HG02571 (cell line): ENCODE measurements at regions not wholly inside any gene's neighbourhood (a gene's known extent, or its start where the extent isn't known, plus 50 kb on each side); places are given as distances from the start of the nearest gene placed in this dataset.
"Not testable (repeated sequence)": the region's sequence is repeated elsewhere in the genome, so short reads cannot be mapped to it uniquely, and the experiment has no call there.

ENCODE experiments used
- ATAC-seq: cut with Tn5 transposase; IDR thresholded peaks from one replicate; pipeline ENCODE4 v1.9.1; 2021; ENCODE audit warnings: mild to moderate bottlenecking, moderate library complexity; ENCODE audit not compliant: unreplicated experiment

DNA sequence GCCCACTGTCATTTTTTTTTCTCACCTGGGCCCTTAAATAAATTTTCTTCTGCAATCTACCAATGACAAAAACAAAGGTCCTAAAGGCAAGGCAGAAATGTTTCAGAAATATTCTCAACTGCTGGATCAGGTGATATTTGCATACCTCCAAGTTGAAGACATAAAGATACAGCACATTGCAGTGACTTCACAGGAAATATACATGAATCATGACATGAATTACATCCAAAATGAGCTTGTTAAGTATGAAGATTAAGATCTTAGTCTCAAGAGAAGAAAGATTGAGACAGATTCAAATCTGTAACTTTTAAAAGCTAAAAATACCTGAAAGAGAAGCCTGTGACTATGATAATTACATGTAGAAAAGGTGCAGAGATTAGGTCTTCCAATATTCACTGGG is 207.8 kb downstream of the SIPA1L2 start:
- no peak for ATAC-seq

DNA sequence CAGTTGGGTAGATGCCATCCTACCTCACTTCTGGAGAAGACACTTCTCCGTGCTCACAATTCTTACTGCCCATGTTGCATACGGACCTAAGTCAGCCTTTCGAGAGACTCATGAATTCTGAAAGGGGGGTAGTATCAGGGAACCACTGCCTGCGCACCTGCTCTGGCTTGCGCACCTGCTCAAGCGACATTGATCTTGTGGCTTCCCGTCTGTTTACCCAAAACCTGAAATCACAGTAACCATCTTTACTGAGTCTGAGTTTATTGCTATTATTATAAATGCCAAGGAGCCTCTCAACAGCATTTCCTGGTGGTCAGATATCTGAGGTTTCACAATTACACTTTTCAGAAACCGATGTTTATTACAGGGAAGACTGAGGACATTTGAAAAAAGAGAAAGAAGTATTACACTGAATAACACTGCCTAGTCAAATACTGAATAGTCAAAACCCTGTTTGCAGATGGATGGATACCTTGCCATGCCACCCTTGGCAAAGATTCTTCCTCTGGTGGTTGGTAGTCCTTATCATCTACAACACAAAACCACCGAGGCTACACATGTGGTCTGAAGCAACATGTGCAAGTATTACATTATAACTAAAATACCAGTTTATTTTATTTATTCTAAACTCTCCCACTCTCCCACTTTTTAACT is 208.7 kb downstream of the SIPA1L2 start:
- no peak for ATAC-seq

DNA sequence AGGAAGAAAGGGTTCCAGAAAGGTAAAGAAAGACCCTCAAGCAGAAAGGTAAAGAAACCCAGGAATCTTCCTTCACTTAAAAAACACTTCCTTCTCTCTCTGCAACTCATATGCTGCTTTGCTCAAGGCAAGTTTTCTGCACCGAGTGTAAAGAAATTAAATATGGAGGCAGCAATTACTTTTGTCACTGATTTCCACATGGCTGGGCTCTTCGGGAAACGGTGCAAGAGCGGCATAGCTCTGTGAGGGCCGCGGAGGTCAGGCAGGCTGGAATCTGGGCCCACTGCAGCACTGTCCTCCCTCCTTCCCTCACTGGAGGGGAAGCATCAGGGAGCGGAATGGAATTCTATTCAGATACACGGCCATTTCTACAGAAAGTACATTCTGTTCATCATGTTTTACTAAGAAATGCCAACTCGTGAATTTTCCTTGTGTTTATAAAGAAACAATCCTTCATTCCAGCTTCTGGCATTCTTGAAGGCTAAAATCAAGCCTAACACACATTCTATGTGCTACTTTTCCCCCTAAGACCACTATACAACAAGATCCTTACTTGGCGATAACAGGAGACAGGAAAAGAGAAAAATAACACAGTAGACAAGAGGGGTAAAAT is 212.2 kb downstream of the SIPA1L2 start:
- no peak for ATAC-seq

DNA sequence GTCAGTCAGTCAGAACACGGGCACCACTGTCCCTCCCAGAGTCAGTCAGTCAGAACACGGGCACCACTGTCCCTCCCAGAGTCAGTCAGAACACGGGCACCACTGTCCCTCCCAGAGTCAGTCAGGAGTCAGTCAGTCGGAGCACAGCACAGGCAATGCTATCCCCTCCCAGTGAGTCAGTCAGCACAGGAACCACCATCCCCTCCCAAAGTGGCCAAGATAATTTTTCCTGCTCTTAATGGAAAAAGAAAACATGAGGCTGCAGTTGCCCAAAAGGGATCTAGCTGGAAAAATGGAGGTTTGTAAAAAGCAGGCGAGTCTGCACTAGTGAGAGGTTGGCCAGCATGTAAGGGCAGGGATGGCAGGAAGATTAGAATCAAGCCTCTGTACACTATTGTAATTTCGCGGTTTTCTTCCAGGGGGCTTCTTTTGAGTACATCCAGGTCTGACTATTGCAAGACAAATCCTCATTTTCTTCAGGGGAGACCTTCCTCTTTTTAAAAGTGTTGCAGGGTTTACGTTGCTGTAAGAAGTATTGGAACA is 213.8 kb downstream of the SIPA1L2 start:
- no peak for ATAC-seq

DNA sequence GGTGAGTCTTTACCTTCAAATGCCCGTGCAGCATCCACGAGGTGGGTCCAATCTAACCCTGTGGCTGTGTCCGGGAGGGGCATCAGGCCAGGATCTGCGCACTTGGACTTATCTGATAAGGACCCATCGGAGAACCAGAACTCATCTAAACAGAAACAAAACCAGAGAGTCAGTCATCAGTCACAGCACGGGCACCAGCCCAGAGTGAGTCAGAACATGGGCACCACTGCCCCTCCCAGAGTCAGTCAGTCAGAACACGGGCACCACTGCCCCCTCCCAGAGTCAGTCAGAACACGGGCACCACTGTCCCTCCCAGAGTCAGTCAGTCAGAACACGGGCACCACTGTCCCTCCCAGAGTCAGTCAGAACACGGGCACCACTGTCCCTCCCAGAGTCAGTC is 214.5 kb downstream of the SIPA1L2 start:
- not testable (repeated sequence) for ATAC-seq

DNA sequence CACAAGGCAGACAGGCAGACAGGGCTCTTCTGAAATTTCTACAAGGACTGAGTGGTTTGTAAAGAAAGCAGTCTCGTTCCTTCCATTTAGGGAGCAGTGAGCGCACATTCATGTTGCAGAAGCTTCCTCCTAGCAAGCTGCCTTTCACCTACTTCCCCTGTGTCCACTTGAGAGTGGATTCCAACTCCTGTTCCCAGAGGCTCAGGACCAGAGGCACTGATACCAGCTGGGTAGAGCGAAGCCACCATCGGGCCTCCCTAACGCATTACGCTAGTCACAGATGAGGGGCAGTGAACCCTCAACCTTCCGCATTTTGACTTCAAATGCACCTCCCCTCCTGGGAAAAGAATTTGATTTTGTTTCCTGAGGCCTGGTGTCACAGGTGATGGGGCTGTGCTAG is 215.8 kb downstream of the SIPA1L2 start:
- ATAC-seq, result no peak

DNA sequence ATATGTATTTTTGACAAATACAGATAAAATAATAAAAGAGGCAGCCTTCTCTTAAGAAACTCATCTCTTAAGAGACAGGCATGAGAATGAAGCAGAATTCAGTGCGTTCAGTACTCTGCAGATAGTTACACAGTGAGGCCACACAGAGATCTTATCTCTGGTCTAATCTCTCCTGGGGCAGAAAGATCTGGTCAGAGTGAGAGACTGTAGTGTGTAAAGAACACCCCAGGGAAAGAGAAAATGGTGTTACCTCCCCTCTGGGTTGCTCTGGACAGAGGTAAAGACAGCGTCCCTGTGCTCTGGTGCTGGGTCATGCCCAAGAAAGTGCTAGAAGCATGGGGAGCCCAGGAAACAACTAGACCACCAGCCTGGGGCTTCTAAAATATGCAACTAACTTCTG is 216.3 kb downstream of the SIPA1L2 start:
- ATAC-seq, result no peak

DNA sequence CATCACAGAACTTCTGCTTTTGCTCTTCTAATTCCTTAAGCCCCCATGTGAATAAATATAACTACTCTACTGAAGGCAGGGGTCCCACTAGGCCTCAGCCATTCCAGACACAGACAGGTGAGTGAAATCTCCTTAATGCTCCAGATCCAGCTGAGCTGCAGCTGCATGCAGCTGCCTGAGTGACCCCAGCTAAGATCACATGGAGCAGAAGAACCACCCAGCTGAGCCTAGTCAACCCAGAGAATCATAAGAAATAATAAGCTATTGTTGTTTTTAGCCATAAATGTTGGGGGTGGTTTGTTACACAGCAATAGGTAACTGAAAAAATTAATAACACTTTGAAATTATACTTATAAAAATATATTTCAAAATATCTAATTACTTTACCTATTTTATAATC is 220.3 kb downstream of the SIPA1L2 start:
- ATAC-seq, result no peak

DNA sequence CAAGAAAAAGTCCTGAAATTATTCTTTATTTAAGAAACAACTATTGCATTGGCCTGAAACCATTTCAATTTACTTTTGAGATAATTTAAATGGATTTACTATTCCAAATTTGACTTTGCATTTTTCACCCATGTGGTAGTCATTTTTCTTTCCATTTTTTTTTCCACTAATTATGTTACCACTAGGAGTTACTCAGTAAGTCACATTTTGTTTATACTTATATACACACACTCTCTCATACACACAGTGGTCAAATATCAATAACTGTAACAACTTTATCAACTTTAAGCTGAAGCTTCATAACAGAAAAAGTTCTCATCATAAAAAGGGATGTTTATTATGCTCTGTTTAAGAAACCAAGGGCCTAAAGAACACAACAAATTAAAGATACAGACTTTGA is 222.8 kb downstream of the SIPA1L2 start:
- ATAC-seq, result no peak

DNA sequence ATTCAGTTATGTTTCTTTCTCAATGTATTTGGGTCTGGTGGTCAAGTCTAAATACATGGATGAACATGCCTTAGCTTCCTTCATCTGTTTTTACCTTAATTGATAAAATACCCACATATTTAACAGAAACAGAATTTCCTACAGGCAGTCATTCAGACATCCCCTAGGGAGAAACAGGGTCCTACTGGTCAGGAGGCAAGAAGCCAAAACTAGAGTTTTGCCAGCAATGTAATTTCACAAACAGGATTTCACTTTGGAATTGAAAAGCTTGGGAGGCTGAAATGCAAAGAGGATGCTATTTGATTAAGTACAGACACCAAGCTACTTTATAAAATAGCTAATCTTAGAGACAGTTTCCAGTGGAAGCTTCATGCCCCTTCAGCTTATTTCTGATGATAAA is 224.2 kb downstream of the SIPA1L2 start:
- ATAC-seq, result no peak

DNA sequence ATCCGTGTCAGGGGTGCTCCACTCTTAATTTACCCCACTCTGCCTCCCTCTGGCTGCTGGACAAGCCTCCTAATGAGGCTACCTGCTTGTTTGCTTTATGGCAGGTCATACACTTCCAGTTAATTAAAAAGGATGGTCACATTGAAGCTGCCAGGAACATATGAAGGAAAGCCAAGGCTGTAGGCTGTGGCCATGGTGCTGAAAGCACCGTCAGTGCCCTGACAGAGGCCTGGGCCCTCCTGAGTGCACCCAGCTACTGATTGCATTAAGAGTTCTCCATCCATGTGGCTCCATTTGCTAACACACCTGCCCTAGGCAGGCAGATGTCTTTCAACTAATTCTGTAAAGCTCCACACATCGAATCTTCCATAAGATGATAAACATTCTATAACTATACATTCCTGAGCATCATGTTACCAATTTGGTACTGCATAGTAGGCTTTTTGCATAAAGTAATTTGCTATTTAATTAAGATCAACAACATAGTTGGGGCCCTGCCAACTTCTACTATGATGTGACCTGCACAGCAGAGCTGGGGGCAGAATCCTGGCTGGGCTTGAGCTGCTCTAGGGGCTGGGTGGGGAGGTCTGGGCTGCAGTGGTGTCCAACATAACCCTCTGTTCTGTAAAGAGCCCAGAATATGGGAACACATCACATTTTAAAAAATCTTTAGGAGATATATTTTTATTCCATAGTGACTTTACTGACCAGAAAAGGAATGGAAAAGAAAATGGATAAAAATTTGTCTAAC is 224.8 kb downstream of the SIPA1L2 start:
- ATAC-seq, result no peak

DNA sequence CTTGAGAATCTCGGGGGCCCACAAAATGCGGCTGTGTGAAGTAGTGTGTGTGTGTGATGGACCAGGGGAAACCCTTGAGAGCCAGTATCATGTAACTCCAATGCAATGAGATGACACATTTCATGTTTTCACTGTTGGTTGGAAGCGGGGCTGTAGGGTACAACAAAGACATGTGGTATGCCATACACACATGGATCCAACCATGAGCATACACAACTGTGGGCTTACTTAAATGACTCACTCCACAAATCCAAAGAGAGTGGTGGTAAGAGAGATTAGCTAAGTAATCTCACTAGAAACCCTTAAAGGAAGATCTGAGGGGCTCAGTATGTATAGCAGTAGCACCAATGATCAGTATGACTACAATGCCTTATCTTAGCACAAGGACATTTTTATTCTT is 225.7 kb downstream of the SIPA1L2 start:
- no peak for ATAC-seq

DNA sequence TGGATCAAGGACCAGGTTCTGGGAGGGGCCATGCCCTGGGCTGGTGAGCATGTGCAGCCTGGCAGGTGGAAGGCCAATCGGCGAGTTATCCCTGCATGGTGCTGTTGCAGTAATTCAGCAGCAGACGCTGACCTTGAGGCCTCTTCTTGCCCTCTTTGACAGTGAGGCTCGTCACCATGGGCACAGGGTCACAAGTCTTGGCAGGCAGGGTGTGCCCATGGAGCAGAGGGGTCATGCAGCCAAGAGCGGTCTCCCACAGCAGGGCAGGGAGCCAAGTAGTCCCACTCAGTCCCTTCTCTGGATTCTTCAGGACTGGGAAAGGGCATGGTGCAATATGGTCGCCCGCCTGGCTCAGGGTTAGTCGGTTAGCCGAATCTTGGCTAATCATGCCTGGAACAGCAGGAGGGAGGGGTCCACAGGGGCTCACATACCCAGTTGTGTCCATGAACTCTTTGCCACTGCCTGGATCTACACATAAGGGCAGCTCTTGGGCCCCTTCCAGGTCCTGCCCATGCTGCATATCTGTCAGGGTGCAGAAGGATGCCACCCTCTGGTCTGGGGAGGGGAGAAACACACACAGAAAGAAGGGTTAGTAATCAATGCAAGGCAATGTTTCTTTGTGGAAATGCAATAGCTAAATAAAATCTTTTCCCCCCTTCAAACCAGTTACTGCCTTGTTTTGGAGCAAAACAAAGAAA is 226.8 kb downstream of the SIPA1L2 start:
- ATAC-seq, result no peak

DNA sequence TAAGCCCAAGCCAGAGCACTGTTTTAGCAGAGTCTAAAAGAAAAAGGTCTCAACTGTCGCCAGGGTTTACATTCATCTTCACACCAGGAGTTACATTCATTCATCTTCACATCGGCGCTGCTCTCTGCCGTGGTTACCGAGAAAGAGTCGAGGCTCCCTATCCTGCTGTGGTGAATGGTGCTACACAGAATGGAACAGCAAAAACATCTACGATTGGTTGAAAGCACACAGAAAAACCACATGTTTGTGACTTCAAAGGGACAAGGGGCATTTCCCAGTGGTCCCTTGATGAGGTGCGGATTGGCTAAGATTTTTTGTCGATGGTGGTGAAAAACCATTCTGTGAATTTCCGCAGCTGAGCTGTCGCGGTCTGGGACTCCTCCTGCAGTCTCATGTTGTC is 231.1 kb downstream of the SIPA1L2 start:
- ATAC-seq, result no peak

DNA sequence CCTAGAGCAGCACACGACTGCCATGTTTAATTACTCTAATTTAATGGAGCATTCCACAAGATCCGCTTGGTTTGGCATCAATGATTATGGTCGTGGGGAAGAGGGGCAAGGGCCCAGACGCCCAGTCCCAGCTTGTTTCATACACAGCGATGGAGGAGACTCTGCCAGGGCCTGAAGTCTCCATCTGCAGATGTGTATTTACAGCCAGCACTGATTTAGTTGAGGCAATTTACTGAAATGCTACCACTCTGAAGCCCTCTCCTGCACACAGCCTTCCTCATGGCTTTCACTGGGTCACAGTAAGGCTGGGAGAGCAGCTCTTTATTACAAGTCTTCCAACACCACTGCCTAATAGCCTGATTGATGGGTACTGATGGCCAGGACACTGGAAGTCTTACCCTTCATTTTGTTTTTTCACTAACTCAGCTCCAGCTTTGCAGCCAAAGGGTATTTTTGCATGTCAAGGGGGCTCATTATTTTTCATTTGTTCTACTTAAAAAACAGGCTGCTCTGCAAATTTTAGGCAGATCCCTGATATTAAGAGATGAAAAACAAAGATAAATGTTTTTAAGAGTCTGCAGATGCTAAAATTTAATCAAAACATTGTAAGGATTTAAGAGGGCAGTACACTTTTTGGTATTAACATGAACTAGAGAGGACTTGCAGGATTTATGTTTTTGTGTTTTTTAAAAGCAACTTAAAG is 236.3 kb downstream of the SIPA1L2 start:
- ATAC-seq, result no peak

DNA sequence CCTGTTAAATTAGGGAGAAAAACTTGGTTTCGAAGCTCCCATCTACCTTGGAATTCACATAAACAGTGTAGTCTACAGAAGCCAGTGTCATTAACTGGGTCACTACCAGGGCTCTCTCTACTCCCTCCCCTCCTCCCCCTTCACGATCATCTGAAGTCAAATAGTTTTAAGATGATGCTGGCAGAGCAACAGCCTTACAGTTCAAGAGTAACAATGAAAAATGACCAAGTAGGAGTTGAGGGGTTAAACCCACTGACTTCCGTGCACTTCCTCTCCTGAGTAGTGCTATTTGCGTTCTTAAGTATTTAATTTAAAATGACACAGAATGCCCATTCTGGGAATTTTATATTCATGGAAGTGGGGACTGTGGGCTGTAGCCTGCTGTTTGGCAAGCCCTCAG is 236.9 kb downstream of the SIPA1L2 start:
- ATAC-seq, result no peak

DNA sequence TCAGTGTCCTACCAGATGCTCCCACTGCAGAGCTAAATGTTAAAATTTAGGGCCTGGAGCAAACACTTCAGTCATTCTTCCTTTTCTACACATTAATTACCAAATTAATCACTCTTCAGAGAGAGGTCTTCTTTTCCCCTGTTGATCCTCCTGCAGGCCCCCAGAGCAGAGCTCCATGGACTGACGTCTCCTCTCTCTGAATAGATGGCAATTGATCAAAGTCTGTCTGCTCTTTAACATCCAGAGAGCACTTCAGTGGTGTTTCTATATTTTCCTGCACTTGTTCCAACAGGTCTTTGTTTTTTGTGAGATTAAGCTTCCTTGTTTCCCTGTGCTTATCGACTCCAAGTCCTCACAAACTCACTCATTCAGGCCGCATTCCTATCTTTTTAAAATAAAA is 239.3 kb downstream of the SIPA1L2 start:
- no peak for ATAC-seq

DNA sequence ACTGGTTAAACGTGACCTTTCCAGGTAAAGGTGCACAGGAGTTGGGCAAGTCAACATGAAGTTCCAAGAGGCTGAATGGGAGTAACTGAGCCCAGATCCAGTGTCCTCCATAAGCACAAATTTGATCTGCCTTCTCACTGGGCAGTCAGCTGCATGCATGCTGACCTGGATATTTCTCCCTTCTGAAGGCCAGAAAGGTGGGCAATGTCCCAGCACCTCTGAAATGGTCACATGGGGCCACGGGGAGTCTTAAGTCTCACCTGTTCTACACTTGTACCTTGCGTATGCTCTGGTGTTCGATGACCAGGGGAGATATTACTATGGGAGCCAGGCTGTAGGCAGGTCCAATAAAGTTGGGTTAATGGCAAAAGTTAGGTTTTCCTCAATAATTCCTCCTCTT is 240.2 kb downstream of the SIPA1L2 start:
- ATAC-seq, result no peak

DNA sequence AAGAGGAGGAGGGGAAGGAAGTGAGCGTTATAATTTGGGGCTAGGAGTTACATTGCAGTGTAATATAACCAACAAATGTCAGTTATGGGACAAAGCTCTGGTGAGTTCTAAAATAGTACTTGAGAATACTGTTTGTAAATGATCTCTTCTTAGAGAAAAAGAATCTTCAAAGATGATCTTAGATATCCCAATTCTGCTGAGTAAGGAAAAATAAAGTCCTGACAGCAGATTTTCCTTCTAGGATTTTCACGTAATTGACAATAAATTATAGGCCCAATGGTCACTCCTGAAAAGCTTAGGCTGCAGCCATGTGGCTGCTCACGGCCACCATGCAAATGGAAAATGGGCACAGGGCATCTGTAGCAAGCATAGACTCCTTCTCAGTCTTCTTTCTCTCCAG is 241.6 kb downstream of the SIPA1L2 start:
- ATAC-seq, result no peak

DNA sequence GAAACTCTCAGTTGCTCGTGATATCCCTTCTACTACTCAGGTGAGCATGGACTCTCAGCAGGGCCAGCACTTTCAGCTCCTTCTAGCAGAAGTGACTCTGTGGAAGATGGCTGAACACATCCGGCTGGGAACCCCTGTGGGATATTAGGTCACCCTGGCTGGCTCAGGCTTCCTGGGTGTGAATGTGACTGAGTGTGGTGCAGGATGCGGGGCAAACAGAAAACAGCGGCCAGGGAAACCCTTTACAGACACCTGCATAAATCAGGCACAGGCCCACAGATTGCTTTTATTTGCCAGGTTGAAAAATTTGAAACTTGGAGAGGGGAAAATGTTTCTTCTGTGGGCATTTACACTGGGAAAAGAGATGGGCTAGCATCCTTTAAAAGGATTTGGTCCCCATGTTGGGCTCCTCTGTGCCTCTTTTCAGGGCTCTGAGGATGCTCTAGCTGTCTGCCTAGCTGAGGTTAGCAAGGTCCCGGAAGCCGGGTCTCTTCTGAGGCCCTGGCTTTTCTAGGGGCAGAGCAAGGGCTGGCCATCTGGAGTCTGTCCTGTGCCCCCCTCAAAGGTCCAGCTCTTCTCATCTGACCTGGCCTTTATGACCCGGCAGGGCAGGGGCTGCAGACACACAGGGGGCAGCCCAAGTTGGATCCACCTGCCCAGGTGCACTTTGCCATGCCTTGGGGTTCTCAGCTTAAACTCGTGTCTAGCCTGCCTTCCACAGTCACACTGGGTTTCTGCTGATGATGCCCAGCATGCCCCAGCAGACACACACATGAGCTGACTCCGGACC is 243.0 kb downstream of the SIPA1L2 start:
- no peak for ATAC-seq
